Nephron (organoid): ENCODE measurements at regions not wholly inside any gene's neighbourhood (a gene's known extent, or its start where the extent isn't known, plus 50 kb on each side); places are given as distances from the start of the nearest gene placed in this dataset.
"Not testable (repeated sequence)": the region's sequence is repeated elsewhere in the genome, so short reads cannot be mapped to it uniquely, and the experiment has no call there.

Source experiments
- H3K27ac Mint-ChIP-seq, 3 experiments: 2 replicates each; pipeline ENCODE4 v1.8.0; 2020; ENCODE audit warnings: mixed read lengths in 3 of 3, mild to moderate bottlenecking in 2 of 3, moderate library complexity in 1 of 3
- H3K27me3 Mint-ChIP-seq: 2 replicates; pipeline ENCODE4 v1.8.0; 2021; ENCODE audit warnings: low read depth, mild to moderate bottlenecking, moderate library complexity, mixed read lengths
- H3K36me3 Mint-ChIP-seq: 2 replicates; pipeline ENCODE4 v1.8.0; 2020; ENCODE audit warnings: low read depth, mixed read lengths
- H3K4me1 Mint-ChIP-seq: 2 replicates; pipeline ENCODE4 v1.8.0; 2020; ENCODE audit warnings: mixed read lengths
- H3K4me3 Mint-ChIP-seq, 3 experiments: 2 replicates each; pipeline ENCODE4 v1.8.0; 2020; ENCODE audit warnings: mild to moderate bottlenecking in 3 of 3, mixed read lengths in 3 of 3, moderate library complexity in 2 of 3
- H3K9me3 Mint-ChIP-seq: 2 replicates; pipeline ENCODE4 v1.8.0; 2020; ENCODE audit warnings: mixed read lengths
- TF ChIP-seq, protein P1 (sequence below), 3 experiments: fragments of 200-600 bp; sonication (generic); IDR thresholded peaks; one replicate each; pipeline ENCODE4 v1.5.0; 2021; ENCODE audit warnings: antibody characterized with exemption in 3 of 3; ENCODE audit not compliant: unreplicated experiment in 3 of 3

DNA sequence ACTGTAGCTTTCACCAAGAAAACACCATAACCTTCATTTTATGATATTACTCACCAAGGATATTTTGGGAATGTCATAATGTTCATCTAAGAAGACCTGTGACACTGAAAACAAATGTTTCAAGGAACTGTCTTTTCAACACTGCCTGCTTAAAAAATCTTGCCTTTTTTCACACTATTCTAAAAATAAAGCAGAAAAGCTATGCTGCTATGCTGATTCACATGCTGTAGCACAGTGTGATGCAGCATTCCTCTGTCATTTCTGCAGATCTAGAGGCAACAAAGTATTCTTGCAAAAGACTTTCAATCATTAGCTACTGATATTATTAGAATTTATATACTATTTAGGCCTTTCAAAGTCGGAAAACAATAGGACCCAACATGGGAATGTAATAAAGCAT, 525.7 kb downstream of the UQCRFS1 start:
- Mint-ChIP-seq H3K27me3 (no peaks in the 10 kb centered on the region), H3K36me3 (no peaks in the 10 kb centered on the region), H3K27ac (no peak overlapping the region), H3K4me3 (no peak overlapping the region), H3K4me1 (no peaks in the 10 kb centered on the region), H3K9me3 (peaks cover 7% of the 10 kb centered on the region)
- TF ChIP-seq, protein P1, sequence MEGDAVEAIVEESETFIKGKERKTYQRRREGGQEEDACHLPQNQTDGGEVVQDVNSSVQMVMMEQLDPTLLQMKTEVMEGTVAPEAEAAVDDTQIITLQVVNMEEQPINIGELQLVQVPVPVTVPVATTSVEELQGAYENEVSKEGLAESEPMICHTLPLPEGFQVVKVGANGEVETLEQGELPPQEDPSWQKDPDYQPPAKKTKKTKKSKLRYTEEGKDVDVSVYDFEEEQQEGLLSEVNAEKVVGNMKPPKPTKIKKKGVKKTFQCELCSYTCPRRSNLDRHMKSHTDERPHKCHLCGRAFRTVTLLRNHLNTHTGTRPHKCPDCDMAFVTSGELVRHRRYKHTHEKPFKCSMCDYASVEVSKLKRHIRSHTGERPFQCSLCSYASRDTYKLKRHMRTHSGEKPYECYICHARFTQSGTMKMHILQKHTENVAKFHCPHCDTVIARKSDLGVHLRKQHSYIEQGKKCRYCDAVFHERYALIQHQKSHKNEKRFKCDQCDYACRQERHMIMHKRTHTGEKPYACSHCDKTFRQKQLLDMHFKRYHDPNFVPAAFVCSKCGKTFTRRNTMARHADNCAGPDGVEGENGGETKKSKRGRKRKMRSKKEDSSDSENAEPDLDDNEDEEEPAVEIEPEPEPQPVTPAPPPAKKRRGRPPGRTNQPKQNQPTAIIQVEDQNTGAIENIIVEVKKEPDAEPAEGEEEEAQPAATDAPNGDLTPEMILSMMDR (IDR thresholded peaks at IDR 0.05; ENCODE audit: unreplicated experiment in 3 of 3): no peak

DNA sequence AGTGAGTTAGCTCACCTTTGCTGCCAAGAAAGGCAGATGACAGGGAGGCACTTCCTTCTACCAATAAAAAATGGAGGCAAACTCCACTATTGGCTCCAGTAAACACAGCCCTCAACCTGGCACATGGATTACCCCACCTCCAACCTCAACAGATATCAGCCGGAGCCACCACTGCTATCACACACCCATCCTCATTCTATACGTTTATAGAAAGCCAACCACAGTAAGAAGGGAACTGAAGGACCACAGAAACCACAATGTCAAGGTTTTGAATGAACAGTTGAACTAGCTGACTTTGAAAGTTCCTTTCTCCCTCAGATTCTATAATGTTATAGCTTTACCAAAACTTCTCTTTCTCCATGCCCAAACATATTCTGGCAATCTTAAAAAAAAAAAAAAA, 526.2 kb downstream of the UQCRFS1 start:
- Mint-ChIP-seq H3K9me3 (peaks cover 5% of the 10 kb centered on the region), H3K4me1 (no peaks in the 10 kb centered on the region), H3K27ac (no peak overlapping the region), H3K27me3 (no peaks in the 10 kb centered on the region), H3K36me3 (no peaks in the 10 kb centered on the region), H3K4me3 (no peak overlapping the region)
- TF ChIP-seq, protein P1 (IDR thresholded peaks at IDR 0.05; ENCODE audit: unreplicated experiment in 3 of 3): no peak

DNA sequence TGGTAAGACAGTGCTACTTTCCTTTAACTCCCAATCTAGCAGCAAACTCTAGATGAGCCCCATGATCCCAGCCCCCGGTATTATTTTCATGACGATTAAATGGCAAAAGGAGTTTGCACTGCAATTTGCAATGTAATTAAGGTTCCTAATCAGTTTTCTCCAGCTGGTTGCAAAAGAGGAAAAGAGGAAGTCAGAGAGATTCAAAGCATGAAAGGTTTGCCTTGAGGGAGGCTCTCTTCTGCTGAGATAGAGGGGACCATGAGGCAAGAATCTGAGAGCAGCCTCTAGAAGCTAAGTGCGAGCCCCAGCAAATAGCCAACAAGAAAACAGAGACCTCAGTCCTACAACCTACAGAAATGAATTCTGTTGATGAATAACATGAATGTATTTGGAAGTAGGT, 527.1 kb downstream of the UQCRFS1 start:
- Mint-ChIP-seq H3K27ac (no peak overlapping the region), H3K27me3 (no peaks in the 10 kb centered on the region), H3K4me3 (no peak overlapping the region), H3K4me1 (no peaks in the 10 kb centered on the region), H3K9me3 (peaks cover 3% of the 10 kb centered on the region), H3K36me3 (no peaks in the 10 kb centered on the region)
- TF ChIP-seq, protein P1 (IDR thresholded peaks at IDR 0.05; ENCODE audit: unreplicated experiment in 3 of 3): no peak

DNA sequence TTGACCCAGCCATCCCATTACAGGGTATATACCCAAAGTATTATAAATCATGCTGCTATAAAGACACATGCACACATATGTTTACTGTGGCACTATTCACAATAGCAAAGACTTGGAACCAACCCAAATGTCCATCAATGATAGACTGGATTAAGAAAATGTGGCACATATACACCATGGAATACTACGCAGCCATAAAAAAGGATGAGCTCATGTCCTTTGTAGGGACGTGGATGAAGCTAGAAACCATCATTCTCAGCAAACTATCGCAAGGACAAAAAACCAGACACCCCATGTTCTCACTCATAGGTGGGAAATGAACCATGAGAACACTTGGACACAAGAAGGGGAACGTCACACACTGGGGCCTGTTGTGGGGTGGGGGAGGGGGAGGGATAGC, 527.9 kb downstream of the UQCRFS1 start:
- H3K27me3 Mint-ChIP-seq, H3K9me3 Mint-ChIP-seq, H3K36me3 Mint-ChIP-seq, H3K4me1 Mint-ChIP-seq, H3K27ac Mint-ChIP-seq, H3K4me3 Mint-ChIP-seq: not testable (repeated sequence)

DNA sequence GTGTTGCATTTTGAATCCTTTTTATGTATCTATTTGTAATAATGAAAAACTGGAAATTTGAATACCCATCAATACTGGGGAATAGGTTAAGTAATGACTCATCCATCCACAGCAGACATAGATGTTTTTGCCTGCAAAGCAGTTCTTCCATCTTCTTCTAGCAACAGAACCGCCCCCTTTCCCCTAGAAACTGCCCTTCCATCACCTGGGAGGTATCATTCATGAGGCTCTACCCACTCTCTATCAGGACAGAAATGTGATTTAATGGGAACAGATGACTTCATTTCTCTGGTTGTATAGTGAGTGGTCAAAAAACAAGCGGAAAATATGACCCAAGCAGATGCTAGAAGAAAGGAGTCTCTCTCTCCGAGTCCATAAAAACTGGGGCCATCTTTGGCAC, 532.8 kb downstream of the UQCRFS1 start:
- Mint-ChIP-seq H3K9me3 (peaks cover 8% of the 10 kb centered on the region), H3K4me3 (no peak overlapping the region), H3K4me1 (no peaks in the 10 kb centered on the region), H3K36me3 (peaks cover 3% of the 10 kb centered on the region), H3K27ac (no peak overlapping the region), H3K27me3 (no peaks in the 10 kb centered on the region)
- TF ChIP-seq, protein P1 (IDR thresholded peaks at IDR 0.05; ENCODE audit: unreplicated experiment in 3 of 3): no peak

DNA sequence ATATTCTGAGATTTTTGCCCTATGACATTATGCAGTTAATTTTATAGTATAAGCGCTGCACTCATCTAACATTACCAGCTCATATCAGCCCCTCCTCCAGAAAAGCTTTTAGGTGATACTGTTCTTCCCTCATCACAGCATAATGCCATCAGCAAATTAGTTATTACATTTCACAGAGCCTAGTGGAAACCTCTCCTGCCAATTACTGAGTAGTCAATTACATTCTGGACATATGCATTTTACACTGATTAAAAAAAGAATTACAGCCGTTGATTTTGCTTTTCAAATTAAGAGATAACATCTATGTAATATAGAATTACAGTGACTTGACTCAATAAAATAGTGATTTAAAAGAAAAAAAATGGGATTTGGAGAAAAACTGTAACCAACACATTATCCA, 542.1 kb downstream of the UQCRFS1 start:
- H3K4me3 Mint-ChIP-seq: no peak overlapping the region
- H3K27ac Mint-ChIP-seq: no peak overlapping the region
- peaks cover 26% of the 10 kb centered on the region for H3K9me3 Mint-ChIP-seq
- no peaks in the 10 kb centered on the region for H3K4me1 Mint-ChIP-seq
- TF ChIP-seq, protein P1 (IDR thresholded peaks at IDR 0.05; ENCODE audit: unreplicated experiment in 3 of 3): no peak
- H3K36me3 Mint-ChIP-seq: peaks cover 8% of the 10 kb centered on the region
- H3K27me3 Mint-ChIP-seq: no peaks in the 10 kb centered on the region
